ENCODE measurements at regions not wholly inside any gene's neighbourhood (a gene's known extent, or its start where the extent isn't known, plus 50 kb on each side); places are given as distances from the start of the nearest gene placed in this dataset.

DNA sequence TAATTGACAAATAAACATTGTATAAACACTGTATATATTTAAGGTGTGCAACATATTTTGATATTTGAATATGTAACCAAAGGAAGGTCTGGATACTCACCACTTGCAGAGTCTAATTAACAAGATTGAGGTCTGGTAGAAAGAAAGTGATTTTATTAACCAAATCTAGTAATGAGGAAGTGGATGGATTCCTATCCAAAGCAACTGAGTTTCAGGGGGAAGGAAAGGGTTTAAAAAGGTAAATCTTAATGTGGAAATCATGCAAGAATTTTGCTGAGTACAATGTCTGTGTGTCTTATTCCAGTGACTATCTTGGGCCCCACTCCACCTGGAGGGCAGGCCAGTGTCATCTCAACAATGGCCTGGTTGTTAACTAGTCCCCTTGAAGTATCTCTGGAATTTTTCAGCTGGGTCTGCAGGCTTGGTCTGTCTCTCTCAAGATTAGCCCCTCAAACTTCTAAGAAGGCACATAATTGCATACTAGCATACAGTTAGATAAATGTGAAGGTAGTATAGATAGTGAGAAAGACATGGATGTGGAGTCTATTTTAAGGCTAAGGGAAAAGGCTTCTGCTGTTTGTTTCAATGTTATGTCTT is 262.7 kb upstream of the RGS18 start:
- H3K27ac ChIP-seq (ENCODE audit: insufficient read depth, low read length), result no peak overlapping the region
- no peaks in the 10 kb centered on the region for H3K79me2 ChIP-seq (ENCODE audit: control insufficient read depth, insufficient read depth, low read length)
- H3K27me3 ChIP-seq (ENCODE audit: control insufficient read depth, insufficient read depth, low read length), result no peaks in the 10 kb centered on the region
- no peak overlapping the region for H3K4me3 ChIP-seq (replicated peaks in 1 of 4; ENCODE audit: control extremely low read depth in 1 of 4, insufficient read depth in 1 of 4, low read depth in 3 of 4, low read length in 4 of 4)
- H2AFZ ChIP-seq (ENCODE audit: low read length), result no peak overlapping the region
- H3K4me2 ChIP-seq (ENCODE audit: extremely low read depth, insufficient read depth, low read length), result no peak overlapping the region
- TF ChIP-seq, protein P1, sequence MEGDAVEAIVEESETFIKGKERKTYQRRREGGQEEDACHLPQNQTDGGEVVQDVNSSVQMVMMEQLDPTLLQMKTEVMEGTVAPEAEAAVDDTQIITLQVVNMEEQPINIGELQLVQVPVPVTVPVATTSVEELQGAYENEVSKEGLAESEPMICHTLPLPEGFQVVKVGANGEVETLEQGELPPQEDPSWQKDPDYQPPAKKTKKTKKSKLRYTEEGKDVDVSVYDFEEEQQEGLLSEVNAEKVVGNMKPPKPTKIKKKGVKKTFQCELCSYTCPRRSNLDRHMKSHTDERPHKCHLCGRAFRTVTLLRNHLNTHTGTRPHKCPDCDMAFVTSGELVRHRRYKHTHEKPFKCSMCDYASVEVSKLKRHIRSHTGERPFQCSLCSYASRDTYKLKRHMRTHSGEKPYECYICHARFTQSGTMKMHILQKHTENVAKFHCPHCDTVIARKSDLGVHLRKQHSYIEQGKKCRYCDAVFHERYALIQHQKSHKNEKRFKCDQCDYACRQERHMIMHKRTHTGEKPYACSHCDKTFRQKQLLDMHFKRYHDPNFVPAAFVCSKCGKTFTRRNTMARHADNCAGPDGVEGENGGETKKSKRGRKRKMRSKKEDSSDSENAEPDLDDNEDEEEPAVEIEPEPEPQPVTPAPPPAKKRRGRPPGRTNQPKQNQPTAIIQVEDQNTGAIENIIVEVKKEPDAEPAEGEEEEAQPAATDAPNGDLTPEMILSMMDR (conservative IDR thresholded peaks at IDR 0.05 in 1 of 2, IDR thresholded peaks at IDR 0.05 in 1 of 2; ENCODE audit: low read depth in 1 of 2, low read length in 2 of 2), result no peak
- no peak for TF ChIP-seq EZH2 (IDR thresholded peaks at IDR 0.05; ENCODE audit: low read length, missing control alignments)
- H3K4me1 ChIP-seq (ENCODE audit: control insufficient read depth, extremely low read depth, insufficient read depth, low read length), result no peaks in the 10 kb centered on the region
- no peaks in the 10 kb centered on the region for H4K20me1 ChIP-seq (ENCODE audit: control insufficient read depth, extremely low read depth, insufficient read depth, low read length)
- DNase-seq (ENCODE audit: low read depth in 2 of 2), result no peak
- no peaks in the 10 kb centered on the region for H3K36me3 ChIP-seq (ENCODE audit: control insufficient read depth, insufficient read depth, low read length)
- H3K9ac ChIP-seq (ENCODE audit: insufficient read depth, low read length), result no peak overlapping the region
- no peaks in the 10 kb centered on the region for H3K9me3 ChIP-seq (ENCODE audit: control insufficient read depth, insufficient read depth, low read depth, low read length)

DNA sequence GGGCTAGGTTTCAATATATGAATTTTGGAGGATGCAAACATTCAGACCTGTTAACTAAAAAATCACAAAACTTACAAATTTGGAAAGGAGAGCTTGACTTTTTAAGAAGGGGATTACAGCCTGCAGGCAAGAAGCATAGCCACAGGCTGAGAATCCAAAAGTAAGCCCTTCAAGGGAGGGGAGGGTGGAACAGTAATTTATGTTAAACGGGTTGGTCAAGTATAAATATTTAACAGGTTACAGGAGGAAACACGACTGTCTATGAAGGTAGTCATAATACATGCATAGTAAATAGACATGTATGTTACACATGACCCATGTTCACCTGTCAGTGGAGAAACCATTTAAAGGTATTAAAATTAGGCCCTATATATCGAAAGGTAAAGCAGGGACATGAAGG is 261.1 kb upstream of the RGS18 start:
- no peaks in the 10 kb centered on the region for H3K79me2 ChIP-seq (ENCODE audit: control insufficient read depth, insufficient read depth, low read length)
- no peaks in the 10 kb centered on the region for H3K4me1 ChIP-seq (ENCODE audit: control insufficient read depth, extremely low read depth, insufficient read depth, low read length)
- H3K36me3 ChIP-seq (ENCODE audit: control insufficient read depth, insufficient read depth, low read length), result no peaks in the 10 kb centered on the region
- H4K20me1 ChIP-seq (ENCODE audit: control insufficient read depth, extremely low read depth, insufficient read depth, low read length), result no peaks in the 10 kb centered on the region
- no peak for DNase-seq (ENCODE audit: low read depth in 2 of 2)
- TF ChIP-seq, protein P1 (conservative IDR thresholded peaks at IDR 0.05 in 1 of 2, IDR thresholded peaks at IDR 0.05 in 1 of 2; ENCODE audit: low read depth in 1 of 2, low read length in 2 of 2), result no peak
- TF ChIP-seq EZH2 (IDR thresholded peaks at IDR 0.05; ENCODE audit: low read length, missing control alignments), result no peak
- no peak overlapping the region for H3K4me2 ChIP-seq (ENCODE audit: extremely low read depth, insufficient read depth, low read length)
- H3K9ac ChIP-seq (ENCODE audit: insufficient read depth, low read length), result no peak overlapping the region
- no peaks in the 10 kb centered on the region for H3K27me3 ChIP-seq (ENCODE audit: control insufficient read depth, insufficient read depth, low read length)
- H3K9me3 ChIP-seq (ENCODE audit: control insufficient read depth, insufficient read depth, low read depth, low read length), result no peaks in the 10 kb centered on the region
- H3K4me3 ChIP-seq (replicated peaks in 1 of 4; ENCODE audit: control extremely low read depth in 1 of 4, insufficient read depth in 1 of 4, low read depth in 3 of 4, low read length in 4 of 4), result no peak overlapping the region
- H2AFZ ChIP-seq (ENCODE audit: low read length), result no peak overlapping the region
- no peak overlapping the region for H3K27ac ChIP-seq (ENCODE audit: insufficient read depth, low read length)

DNA sequence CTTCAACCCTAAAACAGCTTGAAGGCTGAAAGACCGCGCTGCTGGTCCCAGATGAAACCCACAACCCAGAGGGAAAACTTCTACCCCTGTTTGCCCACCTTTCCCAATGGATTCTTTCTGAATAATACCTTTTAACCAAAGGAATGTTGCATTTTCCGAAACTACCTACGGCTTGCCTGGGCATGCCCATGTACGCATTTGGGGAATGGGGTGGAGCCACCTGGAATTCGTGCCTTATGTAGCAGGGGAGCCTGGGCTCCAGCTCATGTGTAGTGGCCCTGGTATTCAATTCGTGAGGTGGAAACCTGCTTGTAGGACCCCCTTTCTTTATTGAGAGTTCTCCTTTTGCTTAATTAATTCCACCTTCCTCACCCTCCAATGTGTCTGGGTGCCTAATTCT is 256.6 kb upstream of the RGS18 start:
- Histone ChIP-seq H3K27ac (ENCODE audit: insufficient read depth, low read length) (no peak overlapping the region), H3K4me1 (ENCODE audit: control insufficient read depth, extremely low read depth, insufficient read depth, low read length) (no peaks in the 10 kb centered on the region)

More for the DNA sequence above, 256.6 kb upstream of the RGS18 start:
- Histone ChIP-seq H3K4me3 (replicated peaks in 1 of 4; ENCODE audit: control extremely low read depth in 1 of 4, insufficient read depth in 1 of 4, low read depth in 3 of 4, low read length in 4 of 4) (no peak overlapping the region), H3K36me3 (ENCODE audit: control insufficient read depth, insufficient read depth, low read length) (no peaks in the 10 kb centered on the region), H3K9ac (ENCODE audit: insufficient read depth, low read length) (no peak overlapping the region), H3K79me2 (ENCODE audit: control insufficient read depth, insufficient read depth, low read length) (no peaks in the 10 kb centered on the region), H3K27me3 (ENCODE audit: control insufficient read depth, insufficient read depth, low read length) (no peaks in the 10 kb centered on the region), H4K20me1 (ENCODE audit: control insufficient read depth, extremely low read depth, insufficient read depth, low read length) (no peaks in the 10 kb centered on the region), H2AFZ (ENCODE audit: low read length) (no peak overlapping the region), H3K9me3 (ENCODE audit: control insufficient read depth, insufficient read depth, low read depth, low read length) (no peaks in the 10 kb centered on the region), H3K4me2 (ENCODE audit: extremely low read depth, insufficient read depth, low read length) (no peak overlapping the region)
- DNase-seq (ENCODE audit: low read depth in 2 of 2), result no peak
- no peak for TF ChIP-seq EZH2 (IDR thresholded peaks at IDR 0.05; ENCODE audit: low read length, missing control alignments)
- TF ChIP-seq, protein P1 (conservative IDR thresholded peaks at IDR 0.05 in 1 of 2, IDR thresholded peaks at IDR 0.05 in 1 of 2; ENCODE audit: low read depth in 1 of 2, low read length in 2 of 2), result no peak

Data from fibroblast of lung (primary cell).